Ishikawa (cell line): ENCODE measurements at regions not wholly inside any gene's neighbourhood (a gene's known extent, or its start where the extent isn't known, plus 50 kb on each side); places are given as distances from the start of the nearest gene placed in this dataset.
A peak's percentile ranks its signal among the peaks of the same experiment; 100 is the strongest.

Experiments used
- CEBPB ChIP-seq: IDR thresholded peaks from 2 replicates; pipeline ENCODE4 v1.6.1; 2012
- CREB1 ChIP-seq: IDR thresholded peaks from 2 replicates; pipeline ENCODE4 v1.6.1; 2012; ENCODE audit warnings: low read depth
- EGR1 ChIP-seq: IDR thresholded peaks from 2 replicates; pipeline ENCODE4 v1.6.1; 2012
- EP300 ChIP-seq: IDR thresholded peaks from 2 replicates; pipeline ENCODE4 v1.6.1; 2012; ENCODE audit warnings: borderline replicate concordance
- FOXM1 ChIP-seq: IDR thresholded peaks from 2 replicates; pipeline ENCODE4 v1.6.1; 2012; ENCODE audit warnings: low read depth, borderline replicate concordance
- NFIC ChIP-seq: IDR thresholded peaks from 2 replicates; pipeline ENCODE4 v1.6.1; 2012
- RAD21 ChIP-seq: IDR thresholded peaks from 2 replicates; pipeline ENCODE4 v1.6.1; 2012; ENCODE audit warnings: low read depth
- TAF1 ChIP-seq: IDR thresholded peaks from 2 replicates; pipeline ENCODE4 v1.6.1; 2012; ENCODE audit warnings: low read depth, mild to moderate bottlenecking
- TCF12 ChIP-seq: IDR thresholded peaks from 2 replicates; pipeline ENCODE4 v1.6.1; 2012; ENCODE audit warnings: low read depth
- TEAD4 ChIP-seq: IDR thresholded peaks from 2 replicates; pipeline ENCODE4 v1.6.1; 2012
- YY1 ChIP-seq: IDR thresholded peaks from 2 replicates; pipeline ENCODE4 v1.6.1; 2012; ENCODE audit warnings: low read depth
- ZBTB7A ChIP-seq: IDR thresholded peaks from 2 replicates; pipeline ENCODE4 v1.6.1; 2012; ENCODE audit warnings: low read depth
- TF ChIP-seq, protein P1 (sequence below): IDR thresholded peaks from 2 replicates; pipeline ENCODE4 v1.6.1; 2012; ENCODE audit warnings: low read depth, mild to moderate bottlenecking
- TF ChIP-seq, protein P2 (sequence below): IDR thresholded peaks from 2 replicates; pipeline ENCODE4 v1.6.1; 2012
- TF ChIP-seq, protein P3 (sequence below): IDR thresholded peaks from 2 replicates; pipeline ENCODE4 v1.6.1; 2012

DNA sequence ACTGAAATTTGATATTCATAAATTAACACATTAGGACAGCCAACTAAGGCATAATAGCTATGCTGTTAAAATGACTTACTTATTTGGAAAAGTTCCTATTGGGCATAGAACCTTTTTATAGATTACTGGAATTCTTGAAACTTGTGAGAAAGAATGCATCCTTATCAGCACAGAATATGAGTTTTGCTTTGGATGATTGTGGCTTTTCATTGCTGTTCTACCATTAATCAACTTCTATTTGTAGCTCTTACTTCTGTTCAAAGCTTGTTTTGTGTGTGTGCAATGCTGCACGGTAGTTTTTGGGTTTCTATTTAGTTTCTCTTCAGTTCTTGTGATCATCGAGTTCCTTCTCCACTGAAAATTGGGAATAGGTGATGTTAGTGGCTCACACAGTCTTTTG lies 152.4 kb upstream of the PELI2 start:
- TF ChIP-seq CEBPB (no peak), NFIC (no peak)

DNA sequence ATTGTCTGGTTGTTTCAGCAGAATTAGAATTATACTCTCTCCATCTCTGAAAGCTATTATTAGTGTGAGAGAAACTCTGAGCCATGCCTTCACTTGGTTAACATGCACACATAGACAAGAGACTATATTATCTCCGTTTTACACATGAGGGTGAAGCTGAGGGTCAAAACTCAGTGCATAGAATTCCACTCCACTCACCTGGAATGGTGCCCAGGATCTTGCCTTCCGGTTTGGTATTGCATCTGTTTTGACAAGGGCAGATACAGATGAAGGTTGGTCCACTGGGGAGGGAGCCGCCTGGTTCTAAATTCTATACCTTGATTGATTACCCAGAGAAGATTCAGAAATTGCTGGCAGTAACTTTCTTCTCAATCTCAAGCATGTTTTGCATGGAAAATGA lies 149.5 kb upstream of the PELI2 start:
- TF ChIP-seq FOXM1 (no peak), EP300 (no peak), RAD21 (no peak), CEBPB (no peak), NFIC (no peak), TAF1 (no peak), TCF12 (no peak), ZBTB7A (no peak), YY1 (no peak), EGR1 (no peak), TEAD4 (no peak)
- TF ChIP-seq, protein P1, sequence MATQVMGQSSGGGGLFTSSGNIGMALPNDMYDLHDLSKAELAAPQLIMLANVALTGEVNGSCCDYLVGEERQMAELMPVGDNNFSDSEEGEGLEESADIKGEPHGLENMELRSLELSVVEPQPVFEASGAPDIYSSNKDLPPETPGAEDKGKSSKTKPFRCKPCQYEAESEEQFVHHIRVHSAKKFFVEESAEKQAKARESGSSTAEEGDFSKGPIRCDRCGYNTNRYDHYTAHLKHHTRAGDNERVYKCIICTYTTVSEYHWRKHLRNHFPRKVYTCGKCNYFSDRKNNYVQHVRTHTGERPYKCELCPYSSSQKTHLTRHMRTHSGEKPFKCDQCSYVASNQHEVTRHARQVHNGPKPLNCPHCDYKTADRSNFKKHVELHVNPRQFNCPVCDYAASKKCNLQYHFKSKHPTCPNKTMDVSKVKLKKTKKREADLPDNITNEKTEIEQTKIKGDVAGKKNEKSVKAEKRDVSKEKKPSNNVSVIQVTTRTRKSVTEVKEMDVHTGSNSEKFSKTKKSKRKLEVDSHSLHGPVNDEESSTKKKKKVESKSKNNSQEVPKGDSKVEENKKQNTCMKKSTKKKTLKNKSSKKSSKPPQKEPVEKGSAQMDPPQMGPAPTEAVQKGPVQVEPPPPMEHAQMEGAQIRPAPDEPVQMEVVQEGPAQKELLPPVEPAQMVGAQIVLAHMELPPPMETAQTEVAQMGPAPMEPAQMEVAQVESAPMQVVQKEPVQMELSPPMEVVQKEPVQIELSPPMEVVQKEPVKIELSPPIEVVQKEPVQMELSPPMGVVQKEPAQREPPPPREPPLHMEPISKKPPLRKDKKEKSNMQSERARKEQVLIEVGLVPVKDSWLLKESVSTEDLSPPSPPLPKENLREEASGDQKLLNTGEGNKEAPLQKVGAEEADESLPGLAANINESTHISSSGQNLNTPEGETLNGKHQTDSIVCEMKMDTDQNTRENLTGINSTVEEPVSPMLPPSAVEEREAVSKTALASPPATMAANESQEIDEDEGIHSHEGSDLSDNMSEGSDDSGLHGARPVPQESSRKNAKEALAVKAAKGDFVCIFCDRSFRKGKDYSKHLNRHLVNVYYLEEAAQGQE = no peak
- TF ChIP-seq, protein P2, sequence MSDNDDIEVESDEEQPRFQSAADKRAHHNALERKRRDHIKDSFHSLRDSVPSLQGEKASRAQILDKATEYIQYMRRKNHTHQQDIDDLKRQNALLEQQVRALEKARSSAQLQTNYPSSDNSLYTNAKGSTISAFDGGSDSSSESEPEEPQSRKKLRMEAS = no peak

DNA sequence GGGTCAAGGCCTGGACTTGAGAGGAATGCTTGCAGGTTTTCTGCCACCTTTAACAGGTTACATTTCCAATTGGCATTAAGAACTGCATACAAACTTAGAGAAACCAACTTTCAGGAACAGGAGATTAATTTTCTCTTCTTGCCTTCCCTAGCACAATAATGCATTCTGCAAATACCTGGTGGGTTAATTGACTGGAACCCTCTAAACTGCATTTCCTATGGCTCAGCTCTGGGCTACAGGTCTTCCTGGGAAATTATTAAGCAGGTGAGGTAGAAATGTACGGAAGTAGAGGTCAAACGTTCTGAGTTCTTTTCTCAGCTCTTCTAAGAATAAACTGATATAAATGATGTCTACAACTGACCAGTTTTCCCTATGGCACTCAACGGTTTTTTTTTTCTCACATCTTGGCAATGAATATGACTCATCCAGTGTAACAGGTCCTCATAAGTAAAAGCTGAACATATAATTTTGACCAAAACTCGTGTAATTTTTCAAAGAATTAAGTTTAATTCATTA lies 144.9 kb upstream of the PELI2 start:
- peak; percentile 81 for TF ChIP-seq TCF12
- TF ChIP-seq YY1 = no peak
- TF ChIP-seq EGR1 = no peak
- peak; percentile 66; the same call in 1 of the 2 replicates for TF ChIP-seq FOXM1
- peak; percentile 93 for TF ChIP-seq TEAD4
- no peak for TF ChIP-seq CEBPB
- TF ChIP-seq EP300 = peak; percentile 79; the same call in 1 of the 2 replicates
- peak; percentile 54 for TF ChIP-seq NFIC
- TF ChIP-seq CREB1 = no peak
- TF ChIP-seq ZBTB7A = no peak
- TF ChIP-seq, protein P2 = no peak; the same call in 1 of the 2 replicates
- TF ChIP-seq, protein P3, sequence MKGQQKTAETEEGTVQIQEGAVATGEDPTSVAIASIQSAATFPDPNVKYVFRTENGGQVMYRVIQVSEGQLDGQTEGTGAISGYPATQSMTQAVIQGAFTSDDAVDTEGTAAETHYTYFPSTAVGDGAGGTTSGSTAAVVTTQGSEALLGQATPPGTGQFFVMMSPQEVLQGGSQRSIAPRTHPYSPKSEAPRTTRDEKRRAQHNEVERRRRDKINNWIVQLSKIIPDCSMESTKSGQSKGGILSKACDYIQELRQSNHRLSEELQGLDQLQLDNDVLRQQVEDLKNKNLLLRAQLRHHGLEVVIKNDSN = no peak
- TF ChIP-seq TAF1 = no peak

DNA sequence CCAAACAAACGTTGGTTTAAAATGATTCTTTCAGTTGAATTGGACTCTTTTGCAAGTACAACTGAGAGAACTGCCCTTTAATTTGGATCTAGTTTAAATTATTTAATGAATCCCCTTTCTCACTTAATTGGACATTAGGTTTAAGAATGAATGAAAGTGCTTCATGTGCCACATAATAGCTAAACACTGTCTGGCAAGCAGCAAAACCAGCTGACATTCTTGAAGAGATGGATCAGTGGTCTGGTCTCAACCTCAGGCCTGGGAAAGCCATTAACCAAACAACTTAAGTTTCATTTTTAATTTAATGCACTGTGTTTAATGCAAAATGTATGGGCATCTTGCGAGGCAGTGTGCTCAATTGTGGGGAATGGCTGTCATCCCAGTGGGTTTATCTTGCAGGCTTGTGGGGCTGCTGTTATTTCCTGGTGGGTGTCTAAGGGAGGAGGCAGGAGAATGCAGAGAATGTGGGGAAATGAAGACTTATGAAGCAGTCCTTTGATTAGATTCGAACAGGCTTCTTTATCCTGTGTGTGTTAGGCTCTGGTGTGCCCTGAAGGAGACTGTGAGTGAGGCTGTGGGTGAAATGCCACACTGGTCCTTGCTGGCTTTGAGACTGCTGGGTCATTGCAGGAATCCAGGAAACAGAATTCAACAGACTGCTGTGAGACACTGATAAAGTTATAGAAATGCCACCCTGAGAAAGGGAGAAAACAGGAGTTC lies 144.1 kb upstream of the PELI2 start:
- TF ChIP-seq, protein P1 = no peak
- TF ChIP-seq, protein P2 = no peak
- TF ChIP-seq, protein P3 = no peak
- TF ChIP-seq RAD21 = no peak
- TF ChIP-seq YY1 = no peak
- no peak for TF ChIP-seq TAF1
- TF ChIP-seq FOXM1 = no peak
- no peak for TF ChIP-seq EGR1
- no peak for TF ChIP-seq EP300
- TF ChIP-seq NFIC = no peak
- no peak for TF ChIP-seq TCF12
- no peak for TF ChIP-seq ZBTB7A
- TF ChIP-seq CEBPB = no peak

DNA sequence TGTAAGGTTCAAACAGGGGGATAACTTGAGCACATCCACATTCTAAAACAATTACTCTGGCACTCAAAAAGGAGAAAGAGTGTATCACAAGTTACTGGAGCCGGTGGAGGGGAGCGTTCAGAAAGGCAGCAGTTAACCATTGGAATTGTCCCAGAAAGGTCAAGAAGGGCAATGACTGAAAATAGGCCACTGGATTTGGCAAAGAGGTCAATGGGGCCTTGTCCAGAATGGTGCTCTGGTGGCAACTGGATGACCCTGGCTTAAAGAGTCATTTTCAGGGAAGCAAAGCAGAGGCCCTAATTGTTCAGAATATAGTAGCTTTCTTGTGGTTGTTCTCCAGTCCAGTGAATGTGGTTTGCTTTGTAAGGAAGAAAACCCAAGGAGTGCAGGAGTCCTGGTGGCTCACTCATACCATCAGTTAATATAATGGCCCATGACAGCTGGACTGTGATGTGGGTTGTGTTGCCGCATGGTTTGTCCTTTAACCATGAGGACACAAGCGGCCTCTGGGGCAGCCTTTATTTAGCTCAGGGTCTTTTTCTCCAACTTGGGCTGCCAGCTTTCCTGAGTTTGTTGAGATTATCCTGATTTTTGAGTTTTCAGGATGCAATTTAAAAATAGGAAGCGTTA lies 142.8 kb upstream of the PELI2 start:
- TF ChIP-seq CEBPB (no peak), ZBTB7A (no peak), TCF12 (no peak), CREB1 (no peak), FOXM1 (no peak), EGR1 (no peak), TEAD4 (no peak), EP300 (no peak), NFIC (no peak), RAD21 (no peak), YY1 (no peak), TAF1 (no peak)
- TF ChIP-seq, protein P2 = no peak
- TF ChIP-seq, protein P3 = no peak
- TF ChIP-seq, protein P1 = no peak
